Breast epithelium (tissue), 4 donors: ENCODE measurements at regions not wholly inside any gene's neighbourhood (a gene's known extent, or its start where the extent isn't known, plus 50 kb on each side); places are given as distances from the start of the nearest gene placed in this dataset.

Experiments used
- DNase-seq, 2 donors: peaks; one replicate each; pipeline ENCODE4 v3.0.0-alpha.2; 2019; ENCODE audit warnings: low spot score in 2 of 2
- H3K27ac ChIP-seq, 2 donors: fragments of 200-600 bp; sonication (generic) in 1 of 2; one replicate each; pipeline ENCODE4 v1.5.1; 2016 to 2019; ENCODE audit warnings: mild to moderate bottlenecking in 1 of 2
- H3K27me3 ChIP-seq, 2 donors: fragments of 200-600 bp; sonication (generic) in 1 of 2; one replicate each; pipeline versions ENCODE4 v1.5.1 to v1.6.0; 2017 to 2019; ENCODE audit warnings: control low read depth in 1 of 2, mild to moderate bottlenecking in 1 of 2
- H3K36me3 ChIP-seq: fragments of 200-600 bp; one replicate; pipeline ENCODE4 v1.5.1; 2019
- H3K4me1 ChIP-seq, 2 donors: fragments of 200-600 bp; sonication (generic); one replicate each; pipeline ENCODE4 v1.5.1; 2016 to 2019; ENCODE audit warnings: control low read depth in 1 of 2
- H3K4me3 ChIP-seq, 3 donors: fragments of 200-600 bp; sonication (generic); 1 replicate in 2 of 3; 2 replicates in 1 of 3; pipeline ENCODE4 v1.5.1; 2016 to 2019; ENCODE audit warnings: mild to moderate bottlenecking in 3 of 3, moderate library complexity in 2 of 3
- H3K9me3 ChIP-seq, 2 donors: fragments of 200-600 bp; sonication (generic) in 1 of 2; one replicate each; pipeline ENCODE4 v1.5.1; 2016 to 2019; ENCODE audit warnings: control low read depth in 1 of 2
- POLR2A ChIP-seq: fragments of 450-650 bp; IDR thresholded peaks from one replicate; pipeline ENCODE4 v1.6.1; 2016; ENCODE audit warnings: antibody characterized with exemption, mild to moderate bottlenecking, moderate library complexity
- POLR2AphosphoS5 ChIP-seq, 3 donors: sonication (generic); formaldehyde crosslinking; IDR thresholded peaks; one replicate each; pipeline ENCODE4 v1.6.1; 2017; ENCODE audit warnings: antibody characterized with exemption in 3 of 3
- intact Hi-C: fragments of 100-400 bp; cut with DNase I; formaldehyde crosslinking; loops from one replicate; pipeline ENCODE4 v1.15.1; 2023; ENCODE audit warnings: low total_unique reads
- TF ChIP-seq, protein P1 (sequence below), 3 donors: fragments of 450-650 bp; IDR thresholded peaks; one replicate each; pipeline ENCODE4 v1.5.1; 2016 to 2017; ENCODE audit warnings: antibody characterized with exemption in 3 of 3, mild to moderate bottlenecking in 3 of 3, moderate library complexity in 3 of 3

- intact Hi-C loops, result no loop called here
- Histone ChIP-seq H3K4me1 (no peaks in the 10 kb centered on the region), H3K27ac (no peak overlapping the region), H3K27me3 (no peaks in the 10 kb centered on the region), H3K4me3 (no peak overlapping the region), H3K36me3 (no peaks in the 10 kb centered on the region), H3K9me3 (no peaks in the 10 kb centered on the region)
- TF ChIP-seq POLR2A, result no peak
- TF ChIP-seq POLR2AphosphoS5 (IDR thresholded peaks at IDR 0.05), result no peak
- TF ChIP-seq, protein P1, sequence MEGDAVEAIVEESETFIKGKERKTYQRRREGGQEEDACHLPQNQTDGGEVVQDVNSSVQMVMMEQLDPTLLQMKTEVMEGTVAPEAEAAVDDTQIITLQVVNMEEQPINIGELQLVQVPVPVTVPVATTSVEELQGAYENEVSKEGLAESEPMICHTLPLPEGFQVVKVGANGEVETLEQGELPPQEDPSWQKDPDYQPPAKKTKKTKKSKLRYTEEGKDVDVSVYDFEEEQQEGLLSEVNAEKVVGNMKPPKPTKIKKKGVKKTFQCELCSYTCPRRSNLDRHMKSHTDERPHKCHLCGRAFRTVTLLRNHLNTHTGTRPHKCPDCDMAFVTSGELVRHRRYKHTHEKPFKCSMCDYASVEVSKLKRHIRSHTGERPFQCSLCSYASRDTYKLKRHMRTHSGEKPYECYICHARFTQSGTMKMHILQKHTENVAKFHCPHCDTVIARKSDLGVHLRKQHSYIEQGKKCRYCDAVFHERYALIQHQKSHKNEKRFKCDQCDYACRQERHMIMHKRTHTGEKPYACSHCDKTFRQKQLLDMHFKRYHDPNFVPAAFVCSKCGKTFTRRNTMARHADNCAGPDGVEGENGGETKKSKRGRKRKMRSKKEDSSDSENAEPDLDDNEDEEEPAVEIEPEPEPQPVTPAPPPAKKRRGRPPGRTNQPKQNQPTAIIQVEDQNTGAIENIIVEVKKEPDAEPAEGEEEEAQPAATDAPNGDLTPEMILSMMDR (IDR thresholded peaks at IDR 0.05), result no peak
- DNase-seq, result no peak
Observed at GRCh38 chr10:55001422-55001821, 200.4 kb upstream of the PCDH15 start.

GRCh38 chr10:54993148-54993547, 192.1 kb upstream of the PCDH15 start:
- H3K27me3 ChIP-seq, result no peaks in the 10 kb centered on the region
- no peaks in the 10 kb centered on the region for H3K4me1 ChIP-seq
- TF ChIP-seq POLR2A, result no peak
- TF ChIP-seq, protein P1 (IDR thresholded peaks at IDR 0.05), result no peak
- no peak for TF ChIP-seq POLR2AphosphoS5 (IDR thresholded peaks at IDR 0.05)
- H3K9me3 ChIP-seq, result peaks cover 0 to 3% of the 10 kb centered on the region in 2 donors
- DNase-seq, result no peak
- H3K27ac ChIP-seq, result no peak overlapping the region
- intact Hi-C loops, result no loop called here
- no peaks in the 10 kb centered on the region for H3K36me3 ChIP-seq
- H3K4me3 ChIP-seq, result no peak overlapping the region

DNA sequence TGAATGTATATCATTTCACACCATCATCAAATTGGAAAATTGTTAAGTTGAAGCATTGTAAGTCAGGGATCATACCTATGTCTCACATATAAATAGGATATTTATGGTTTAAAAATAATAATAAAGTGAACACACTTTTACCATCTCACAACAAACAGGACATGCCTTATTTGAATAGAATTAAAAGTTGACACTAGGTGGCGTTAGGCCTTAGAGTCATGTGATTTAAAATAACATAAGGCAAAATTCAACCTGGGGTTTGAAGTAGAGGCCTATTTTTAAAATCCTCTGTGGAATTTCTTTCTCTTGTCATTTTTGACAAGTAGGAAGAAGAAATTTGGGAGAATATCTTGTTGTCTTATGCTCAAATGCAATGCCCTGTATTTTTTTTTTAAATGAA, 184.7 kb upstream of the PCDH15 start:
- Histone ChIP-seq H3K27ac (no peak overlapping the region), H3K4me3 (no peak overlapping the region), H3K36me3 (no peaks in the 10 kb centered on the region), H3K4me1 (no peaks in the 10 kb centered on the region), H3K9me3 (peaks cover 0 to 3% of the 10 kb centered on the region in 2 donors), H3K27me3 (no peaks in the 10 kb centered on the region)
- TF ChIP-seq POLR2A (no peak), POLR2AphosphoS5 (IDR thresholded peaks at IDR 0.05) (no peak)
- TF ChIP-seq, protein P1 (IDR thresholded peaks at IDR 0.05), result peak in 1 of 3 donors; percentile 21
- DNase-seq, result no peak
- intact Hi-C loops, result no loop called here

- DNase-seq, result no peak
- Histone ChIP-seq H3K4me3 (no peak overlapping the region), H3K27me3 (no peaks in the 10 kb centered on the region), H3K36me3 (no peaks in the 10 kb centered on the region), H3K27ac (no peak overlapping the region), H3K9me3 (no peaks in the 10 kb centered on the region), H3K4me1 (no peaks in the 10 kb centered on the region)
- intact Hi-C loops, result no loop called here
- TF ChIP-seq POLR2A, result no peak
- TF ChIP-seq, protein P1 (IDR thresholded peaks at IDR 0.05), result no peak
- no peak for TF ChIP-seq POLR2AphosphoS5 (IDR thresholded peaks at IDR 0.05)
Observed at GRCh38 chr10:54983255-54983654, 182.2 kb upstream of the PCDH15 start.

DNA sequence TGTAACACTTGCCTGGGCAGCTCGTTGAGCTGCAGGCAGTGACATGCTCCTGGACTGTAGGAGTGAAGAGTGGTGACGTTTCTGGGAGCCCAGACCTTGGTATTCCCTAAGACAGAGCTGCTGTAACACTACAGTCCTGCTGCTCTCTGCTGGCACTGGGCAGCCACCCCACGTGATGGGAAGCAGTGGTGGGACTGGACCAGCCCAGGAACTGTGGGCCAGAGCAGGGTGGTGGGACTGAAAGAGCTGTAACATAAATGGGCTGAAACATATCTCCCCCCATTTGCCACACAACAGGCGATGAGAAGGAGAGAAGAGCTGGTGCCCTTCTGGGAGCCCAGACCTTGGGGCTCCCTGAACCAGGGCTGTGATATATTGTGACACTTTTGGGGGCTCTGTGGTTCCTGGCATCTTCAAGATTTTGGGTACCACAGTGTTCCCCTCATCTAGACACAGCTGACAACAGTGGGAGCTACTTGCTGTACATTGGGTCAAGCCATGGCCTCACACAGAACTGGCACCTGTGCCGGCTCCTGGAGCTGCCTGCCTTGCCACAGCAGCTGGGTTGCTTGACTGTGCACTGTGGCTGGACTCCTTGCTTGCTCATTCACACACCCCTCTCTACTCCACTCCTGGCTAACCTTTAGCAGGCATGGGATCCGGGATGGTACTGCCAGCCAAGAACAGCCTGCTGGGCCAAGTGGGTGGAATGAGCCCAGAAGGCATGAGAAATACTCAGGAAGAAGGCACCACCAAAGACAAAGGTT, 161.3 kb upstream of the PCDH15 start:
- H3K9me3 ChIP-seq, result peaks cover 0 to 5% of the 10 kb centered on the region in 2 donors
- TF ChIP-seq POLR2AphosphoS5 (IDR thresholded peaks at IDR 0.05) (no peak), POLR2A (no peak)
- TF ChIP-seq, protein P1 (IDR thresholded peaks at IDR 0.05), result no peak
- H3K36me3 ChIP-seq, result no peaks in the 10 kb centered on the region
- no peak overlapping the region for H3K4me3 ChIP-seq
- H3K27ac ChIP-seq, result no peak overlapping the region
- intact Hi-C loops, result no loop called here
- H3K4me1 ChIP-seq, result no peaks in the 10 kb centered on the region
- no peak for DNase-seq
- H3K27me3 ChIP-seq, result no peaks in the 10 kb centered on the region
